Subcutaneous abdominal adipose tissue (tissue), 5 donors: ENCODE measurements at regions not wholly inside any gene's neighbourhood (a gene's known extent, or its start where the extent isn't known, plus 50 kb on each side); places are given as distances from the start of the nearest gene placed in this dataset.
"Not testable (repeated sequence)": the region's sequence is repeated elsewhere in the genome, so short reads cannot be mapped to it uniquely, and the experiment has no call there.

ENCODE experiments used
- H3K27ac ChIP-seq: one replicate; pipeline ENCODE4 v1.7.0; 2013; ENCODE audit warnings: low read depth, mild to moderate bottlenecking, inconsistent platforms, low read length, moderate library complexity
- H3K27me3 ChIP-seq, 5 donors: one replicate each; pipeline ENCODE4 v1.7.0; 2013; ENCODE audit warnings: low read length in 5 of 5, inconsistent platforms in 1 of 5; ENCODE audit not compliant: control insufficient read depth in 5 of 5, insufficient read depth in 4 of 5
- H3K36me3 ChIP-seq, 5 donors: one replicate each; pipeline ENCODE4 v1.7.0; 2013; ENCODE audit warnings: low read length in 5 of 5; ENCODE audit not compliant: control insufficient read depth in 5 of 5, insufficient read depth in 5 of 5
- H3K4me1 ChIP-seq, 5 donors: one replicate each; pipeline ENCODE4 v1.7.0; 2013; ENCODE audit warnings: low read length in 5 of 5, mild to moderate bottlenecking in 3 of 5, moderate library complexity in 1 of 5; ENCODE audit not compliant: control insufficient read depth in 5 of 5, insufficient read depth in 5 of 5
- H3K4me3 ChIP-seq, 5 donors: one replicate each; pipeline ENCODE4 v1.7.0; 2013; ENCODE audit warnings: low read length in 5 of 5, low read depth in 1 of 5
- H3K9ac ChIP-seq, 5 donors: one replicate each; pipeline ENCODE4 v1.7.0; 2013; ENCODE audit warnings: low read length in 5 of 5, mild to moderate bottlenecking in 4 of 5, moderate library complexity in 3 of 5
- H3K9me3 ChIP-seq, 5 donors: one replicate each; pipeline ENCODE4 v1.7.0; 2013; ENCODE audit warnings: low read length in 5 of 5; ENCODE audit not compliant: control insufficient read depth in 5 of 5
- donor health status: healthy.
- donor health status: healthy.
- donor health status: healthy.
- donor health status: healthy.
- donor health status: healthy.

DNA sequence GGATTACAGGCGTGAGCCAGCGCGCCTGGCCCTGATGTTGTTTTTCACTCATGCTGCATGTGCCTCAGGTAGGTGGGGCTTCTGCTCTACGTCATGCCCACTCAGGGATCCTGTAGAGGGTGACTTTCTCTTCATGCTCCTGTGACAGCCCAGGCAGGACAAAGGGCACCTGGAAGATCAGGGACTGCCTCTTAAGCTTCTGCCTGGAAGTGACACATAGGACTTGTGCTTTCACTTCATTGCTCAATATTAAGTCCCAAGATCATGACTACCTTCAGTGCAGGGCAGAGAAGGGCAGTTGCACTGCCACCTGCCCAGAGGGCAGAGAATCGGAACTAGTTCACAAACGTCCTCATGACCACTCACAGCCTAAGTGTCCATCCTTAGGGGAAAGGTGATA, 249.5 kb upstream of the SULF2 start:
- Histone ChIP-seq H3K27me3 (no peaks in the 10 kb centered on the region), H3K4me1 (no peaks in the 10 kb centered on the region), H3K4me3 (no peak overlapping the region), H3K9me3 (peaks cover 0 to 5% (median 0%) of the 10 kb centered on the region in 5 donors), H3K9ac (no peak overlapping the region), H3K27ac (no peak overlapping the region), H3K36me3 (no peaks in the 10 kb centered on the region)

DNA sequence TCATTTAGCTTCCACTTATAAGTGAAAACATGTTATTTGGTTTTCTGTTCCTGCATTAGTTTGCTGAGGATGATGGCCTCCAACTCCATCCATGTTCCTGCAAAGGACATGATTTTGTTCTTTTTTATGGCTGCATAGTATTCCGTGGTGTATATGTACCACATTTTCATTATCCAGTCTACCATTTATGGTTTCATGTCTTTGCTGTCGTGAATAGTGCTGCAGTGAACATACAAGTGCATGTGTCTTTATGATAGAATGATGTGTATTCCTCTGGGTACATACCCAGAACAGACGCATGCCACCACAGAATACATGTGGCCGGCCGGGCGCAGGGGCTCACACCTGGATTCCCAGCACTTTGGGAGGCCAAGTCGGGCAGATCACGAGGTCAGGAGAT, 247.7 kb upstream of the SULF2 start:
- not testable (repeated sequence) for H3K4me1 ChIP-seq, H3K4me3 ChIP-seq, H3K36me3 ChIP-seq, H3K27ac ChIP-seq, H3K9me3 ChIP-seq, H3K27me3 ChIP-seq, H3K9ac ChIP-seq

DNA sequence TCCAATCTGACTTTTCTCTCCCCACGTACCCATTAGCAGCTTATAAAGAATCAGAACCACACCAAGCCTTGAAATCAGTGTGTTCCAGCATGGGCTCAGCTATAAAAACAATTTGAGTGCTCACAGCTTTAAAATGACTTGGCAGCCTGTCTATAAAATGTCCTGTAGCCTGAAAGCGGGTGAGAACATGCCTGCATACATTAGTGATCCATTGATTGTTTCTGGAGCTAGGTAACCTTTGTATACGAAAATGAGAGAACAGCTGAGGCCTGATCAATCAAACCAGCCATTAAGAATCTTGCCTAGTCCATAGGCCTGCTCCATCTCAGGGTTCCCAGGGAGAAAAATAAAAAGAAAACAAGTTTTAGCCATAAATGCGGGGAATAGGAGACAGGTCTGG, 245.8 kb upstream of the SULF2 start:
- H3K27me3 ChIP-seq, result no peaks in the 10 kb centered on the region
- no peaks in the 10 kb centered on the region for H3K4me1 ChIP-seq

DNA sequence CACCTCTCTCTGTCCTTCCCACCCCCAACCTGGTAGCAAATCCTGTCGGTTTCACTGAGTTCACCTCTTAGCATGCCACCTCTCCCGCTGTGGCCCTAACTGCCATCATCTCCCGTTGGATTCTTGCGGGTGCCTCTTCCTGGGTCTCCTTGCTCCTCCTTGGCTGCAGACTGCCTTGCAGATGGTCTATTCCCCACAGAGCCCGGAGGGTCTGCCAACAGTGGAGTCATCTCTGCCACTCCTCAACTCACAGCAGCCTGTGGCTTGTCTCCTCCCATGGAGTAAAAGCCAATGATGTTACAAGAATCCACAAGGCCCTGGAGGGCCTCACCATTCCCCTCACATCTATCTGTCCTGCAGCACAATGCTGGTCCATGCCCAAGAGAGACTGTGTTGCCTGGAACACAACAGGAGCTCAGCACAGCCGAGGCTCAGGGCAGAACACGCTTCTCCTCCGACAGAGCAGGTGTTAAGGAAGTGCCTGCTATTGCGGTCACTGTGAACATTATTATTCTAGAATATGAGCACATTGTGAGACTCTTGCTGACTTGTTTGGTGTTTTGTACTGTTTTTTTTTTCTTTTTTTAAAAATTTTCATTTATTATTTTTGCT, 241.8 kb upstream of the SULF2 start:
- no peak overlapping the region for H3K27ac ChIP-seq
- peaks cover 0 to 6% (median 3%) of the 10 kb centered on the region in 5 donors for H3K4me1 ChIP-seq
- H3K9ac ChIP-seq, result no peak overlapping the region
- no peak overlapping the region for H3K4me3 ChIP-seq
- no peaks in the 10 kb centered on the region for H3K36me3 ChIP-seq
- H3K27me3 ChIP-seq, result no peaks in the 10 kb centered on the region
- no peaks in the 10 kb centered on the region for H3K9me3 ChIP-seq

More for the DNA sequence above, 245.8 kb upstream of the SULF2 start:
- Histone ChIP-seq H3K9ac (no peak overlapping the region), H3K9me3 (peaks cover 0 to 2% (median 0%) of the 10 kb centered on the region in 5 donors), H3K27ac (no peak overlapping the region), H3K4me3 (no peak overlapping the region), H3K36me3 (no peaks in the 10 kb centered on the region)

DNA sequence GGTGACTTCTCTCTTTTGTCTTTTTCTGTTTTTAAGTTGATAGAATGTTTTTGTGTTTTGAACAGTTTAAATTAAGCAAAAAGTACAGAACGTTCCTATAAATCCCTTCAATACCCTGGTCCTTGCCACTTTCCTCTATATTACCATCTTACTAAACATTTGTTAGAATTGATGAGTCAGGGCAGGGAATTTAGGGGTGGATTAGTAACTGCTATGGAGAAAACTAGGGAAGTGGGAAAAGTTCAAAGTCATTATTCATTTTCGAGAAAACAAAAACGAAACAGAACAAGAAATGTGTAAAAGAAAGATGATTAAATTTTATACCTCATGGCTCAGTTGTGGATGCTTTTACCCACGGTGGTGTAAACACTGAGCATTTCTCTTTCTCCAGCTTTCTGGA, 240.4 kb upstream of the SULF2 start:
- Histone ChIP-seq H3K27ac (no peak overlapping the region), H3K4me1 (peaks cover 0 to 6% (median 4%) of the 10 kb centered on the region in 5 donors), H3K9me3 (no peaks in the 10 kb centered on the region), H3K4me3 (no peak overlapping the region), H3K27me3 (peaks cover 0 to 2% (median 0%) of the 10 kb centered on the region in 5 donors), H3K9ac (no peak overlapping the region), H3K36me3 (no peaks in the 10 kb centered on the region)

DNA sequence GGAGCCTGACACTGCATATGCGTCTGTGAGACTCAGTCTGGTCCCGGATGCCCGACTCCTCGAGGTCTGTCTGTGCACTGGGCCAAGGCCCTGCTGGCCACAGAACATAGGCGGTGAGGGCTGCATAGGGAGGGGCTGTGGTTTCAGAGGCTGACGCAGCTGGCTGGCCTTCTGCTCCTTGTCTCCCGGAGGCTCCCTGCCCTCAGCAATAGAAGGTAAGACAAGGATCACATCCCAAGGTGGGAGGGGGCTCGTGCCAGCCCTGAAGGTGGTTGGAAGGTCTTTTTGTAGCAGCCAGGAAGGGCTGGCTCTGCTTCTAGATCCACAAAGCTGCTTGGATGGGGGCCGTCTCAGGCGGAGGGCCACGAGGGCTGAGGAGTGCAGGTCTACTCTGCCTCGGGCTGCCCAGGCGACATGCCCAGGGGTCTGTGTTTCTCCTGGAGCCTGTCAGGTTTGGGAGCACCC, 239.8 kb upstream of the SULF2 start:
- Histone ChIP-seq H3K4me3 (no peak overlapping the region), H3K9me3 (no peaks in the 10 kb centered on the region), H3K4me1 (peaks cover 0 to 10% (median 6%) of the 10 kb centered on the region in 5 donors), H3K27me3 (peaks cover 0 to 2% (median 0%) of the 10 kb centered on the region in 5 donors), H3K9ac (no peak overlapping the region), H3K36me3 (no peaks in the 10 kb centered on the region), H3K27ac (no peak overlapping the region)

DNA sequence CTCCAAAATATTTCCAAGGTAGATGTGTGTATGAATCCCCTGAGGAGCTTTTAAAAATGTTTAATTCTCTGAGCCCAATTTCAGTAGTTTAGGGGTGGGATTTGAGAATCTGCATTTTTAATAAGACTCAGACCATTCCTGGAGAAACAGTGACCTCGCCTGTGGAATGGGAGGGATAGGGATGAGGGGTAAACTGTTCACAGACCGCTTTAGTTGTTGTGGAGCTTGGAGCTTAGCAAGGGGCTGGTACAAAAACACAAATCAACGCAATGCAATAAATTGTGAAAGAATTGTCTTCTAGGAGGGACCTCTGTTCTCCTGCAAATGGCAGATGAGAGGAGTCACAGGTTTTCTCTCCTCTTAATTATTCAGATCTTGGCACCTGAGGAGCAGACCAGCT, 239.3 kb upstream of the SULF2 start:
- no peaks in the 10 kb centered on the region for H3K9me3 ChIP-seq
- peaks cover 0 to 5% (median 0%) of the 10 kb centered on the region in 5 donors for H3K27me3 ChIP-seq
- H3K4me3 ChIP-seq, result no peak overlapping the region
- H3K36me3 ChIP-seq, result no peaks in the 10 kb centered on the region
- H3K9ac ChIP-seq, result no peak overlapping the region
- peaks cover 0 to 15% (median 6%) of the 10 kb centered on the region in 5 donors for H3K4me1 ChIP-seq
- no peak overlapping the region for H3K27ac ChIP-seq

DNA sequence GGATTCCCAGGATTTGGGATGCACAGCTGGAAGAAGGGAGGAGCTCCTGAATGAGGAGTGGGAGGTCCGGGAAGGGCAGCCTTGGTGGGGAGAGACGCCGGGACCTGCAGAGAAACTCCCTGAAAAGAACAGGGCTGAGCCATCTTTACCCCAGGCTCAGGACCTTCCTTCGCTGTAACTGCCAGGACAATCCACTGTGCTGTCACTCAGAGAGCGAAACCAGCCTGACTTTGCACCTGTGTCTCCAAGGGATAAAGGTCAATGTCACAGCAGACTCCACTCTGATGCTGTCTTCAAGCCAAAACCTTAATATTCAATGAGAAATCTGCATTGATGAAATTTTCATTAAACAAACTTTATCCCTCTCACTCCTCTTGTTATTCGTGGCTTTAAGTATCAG, 235.4 kb upstream of the SULF2 start:
- H3K9me3 ChIP-seq, H3K9ac ChIP-seq, H3K36me3 ChIP-seq, H3K27ac ChIP-seq, H3K4me3 ChIP-seq: not testable (repeated sequence)
- Histone ChIP-seq H3K4me1 (peaks cover 0 to 18% (median 6%) of the 10 kb centered on the region in 5 donors), H3K27me3 (peaks cover 0 to 17% (median 0%) of the 10 kb centered on the region in 5 donors)

DNA sequence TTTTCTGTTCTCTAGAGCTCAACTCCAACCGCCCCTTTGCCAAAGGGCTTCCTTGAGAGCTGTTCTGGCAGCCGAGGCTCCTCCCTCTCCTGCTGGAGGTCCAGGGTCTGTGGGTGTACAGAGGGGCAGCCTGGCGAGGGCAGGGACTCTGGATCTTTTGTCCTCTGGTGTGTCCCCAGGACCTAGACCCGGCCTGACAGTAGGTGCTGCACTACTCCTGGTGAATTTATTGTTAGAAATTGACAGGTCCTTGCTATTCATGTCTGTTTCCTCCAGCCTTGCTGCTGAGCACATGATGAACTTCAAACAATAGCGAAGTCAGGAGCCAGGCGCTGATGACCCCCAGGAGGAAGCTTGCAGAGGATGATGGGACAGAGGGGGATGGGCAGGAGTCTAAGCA, 234.7 kb upstream of the SULF2 start:
- Histone ChIP-seq H3K36me3 (no peaks in the 10 kb centered on the region), H3K4me3 (no peak overlapping the region), H3K27me3 (peaks cover 0 to 17% (median 0%) of the 10 kb centered on the region in 5 donors), H3K27ac (no peak overlapping the region), H3K4me1 (peaks cover 0 to 15% (median 1%) of the 10 kb centered on the region in 5 donors), H3K9me3 (no peaks in the 10 kb centered on the region), H3K9ac (no peak overlapping the region)

DNA sequence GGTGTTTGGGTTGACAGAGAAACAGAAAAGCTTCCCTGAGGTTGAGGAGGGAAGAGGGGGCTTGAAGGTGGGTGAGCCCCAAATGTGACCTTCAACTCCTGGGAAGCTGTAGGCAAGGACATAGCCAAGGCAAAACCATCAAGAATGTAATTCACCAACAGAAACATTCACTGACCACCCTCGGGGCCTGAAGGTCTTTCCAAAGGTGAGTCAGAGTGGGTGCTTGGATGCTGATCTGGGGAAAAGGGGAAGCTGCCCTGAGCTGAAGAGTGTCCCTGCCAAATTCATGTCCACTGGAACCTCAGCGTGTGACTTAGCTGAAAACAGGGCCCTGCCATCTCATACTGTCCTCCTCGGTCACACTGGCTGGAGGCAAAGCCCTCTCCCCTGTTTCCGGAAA, 234.2 kb upstream of the SULF2 start:
- Histone ChIP-seq H3K4me1 (peaks cover 0 to 15% (median 0%) of the 10 kb centered on the region in 5 donors), H3K36me3 (no peaks in the 10 kb centered on the region), H3K9me3 (no peaks in the 10 kb centered on the region), H3K27ac (no peak overlapping the region), H3K27me3 (peaks cover 0 to 17% (median 0%) of the 10 kb centered on the region in 5 donors), H3K4me3 (no peak overlapping the region), H3K9ac (no peak overlapping the region)
